ENCODE measurements at regions not wholly inside any gene's neighbourhood (a gene's known extent, or its start where the extent isn't known, plus 50 kb on each side); places are given as distances from the start of the nearest gene placed in this dataset.

DNA sequence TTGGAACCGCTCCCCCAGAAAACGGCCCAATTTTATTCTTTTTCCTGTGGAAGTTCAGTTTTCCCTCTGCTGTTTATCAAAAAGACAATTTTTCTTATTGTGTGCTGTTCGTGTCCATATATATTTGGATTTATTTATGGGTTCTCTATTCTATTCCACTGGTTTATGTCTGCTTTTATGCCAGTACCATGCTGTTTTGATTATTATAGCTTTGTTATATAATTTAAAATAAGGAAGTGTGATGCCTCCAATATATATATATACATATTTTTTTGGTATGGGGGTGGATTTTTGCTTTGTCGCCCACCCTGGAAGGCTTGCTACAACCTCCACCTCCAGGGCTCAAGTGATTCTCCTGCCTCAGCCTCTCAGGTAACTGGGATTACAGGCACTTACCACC, 103.3 kb downstream of the TFAP2B start:
- TF ChIP-seq, protein P1, sequence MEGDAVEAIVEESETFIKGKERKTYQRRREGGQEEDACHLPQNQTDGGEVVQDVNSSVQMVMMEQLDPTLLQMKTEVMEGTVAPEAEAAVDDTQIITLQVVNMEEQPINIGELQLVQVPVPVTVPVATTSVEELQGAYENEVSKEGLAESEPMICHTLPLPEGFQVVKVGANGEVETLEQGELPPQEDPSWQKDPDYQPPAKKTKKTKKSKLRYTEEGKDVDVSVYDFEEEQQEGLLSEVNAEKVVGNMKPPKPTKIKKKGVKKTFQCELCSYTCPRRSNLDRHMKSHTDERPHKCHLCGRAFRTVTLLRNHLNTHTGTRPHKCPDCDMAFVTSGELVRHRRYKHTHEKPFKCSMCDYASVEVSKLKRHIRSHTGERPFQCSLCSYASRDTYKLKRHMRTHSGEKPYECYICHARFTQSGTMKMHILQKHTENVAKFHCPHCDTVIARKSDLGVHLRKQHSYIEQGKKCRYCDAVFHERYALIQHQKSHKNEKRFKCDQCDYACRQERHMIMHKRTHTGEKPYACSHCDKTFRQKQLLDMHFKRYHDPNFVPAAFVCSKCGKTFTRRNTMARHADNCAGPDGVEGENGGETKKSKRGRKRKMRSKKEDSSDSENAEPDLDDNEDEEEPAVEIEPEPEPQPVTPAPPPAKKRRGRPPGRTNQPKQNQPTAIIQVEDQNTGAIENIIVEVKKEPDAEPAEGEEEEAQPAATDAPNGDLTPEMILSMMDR (conservative IDR thresholded peaks at IDR 0.05 in 1 of 2, IDR thresholded peaks at IDR 0.05 in 1 of 2; ENCODE audit: low read depth in 1 of 2, low read length in 2 of 2), result no peak
- no peak for TF ChIP-seq EZH2 (IDR thresholded peaks at IDR 0.05; ENCODE audit: low read length, missing control alignments)
